Fibroblast of skin of right biceps (primary cell): ENCODE measurements at regions not wholly inside any gene's neighbourhood (a gene's known extent, or its start where the extent isn't known, plus 50 kb on each side); places are given as distances from the start of the nearest gene placed in this dataset.

ENCODE experiments used
- DNase-seq: peaks from one replicate; pipeline ENCODE4 v3.0.0-alpha.2; 2013

DNA sequence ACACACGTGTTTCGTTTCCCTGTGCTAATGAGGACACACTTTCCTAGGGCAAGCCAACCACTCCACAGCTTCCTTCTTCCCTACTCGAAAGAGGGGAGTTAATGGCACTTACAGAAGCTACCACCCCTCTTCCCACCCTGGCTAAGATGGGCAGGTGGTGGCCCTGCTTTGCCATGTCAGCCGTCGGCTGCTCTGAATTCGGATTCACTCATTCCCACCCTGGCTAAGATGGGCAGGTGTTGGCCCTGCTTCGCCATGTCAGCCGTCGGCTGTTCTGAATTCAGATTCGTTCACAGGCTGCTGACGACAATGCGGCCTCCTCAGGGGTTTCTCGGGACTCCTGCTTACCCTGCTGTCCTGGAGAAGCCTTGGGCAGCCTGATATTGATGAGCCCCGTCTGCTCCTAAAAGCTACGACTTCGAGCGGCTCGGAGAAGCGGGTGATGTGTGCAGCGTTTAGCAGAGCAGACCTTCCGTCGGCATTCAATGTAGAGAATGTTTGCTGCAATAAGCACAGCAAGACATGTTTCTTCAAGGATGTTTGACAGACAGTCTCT lies 56.2 kb upstream of the PPP2R2D start:
- no peak for DNase-seq

DNA sequence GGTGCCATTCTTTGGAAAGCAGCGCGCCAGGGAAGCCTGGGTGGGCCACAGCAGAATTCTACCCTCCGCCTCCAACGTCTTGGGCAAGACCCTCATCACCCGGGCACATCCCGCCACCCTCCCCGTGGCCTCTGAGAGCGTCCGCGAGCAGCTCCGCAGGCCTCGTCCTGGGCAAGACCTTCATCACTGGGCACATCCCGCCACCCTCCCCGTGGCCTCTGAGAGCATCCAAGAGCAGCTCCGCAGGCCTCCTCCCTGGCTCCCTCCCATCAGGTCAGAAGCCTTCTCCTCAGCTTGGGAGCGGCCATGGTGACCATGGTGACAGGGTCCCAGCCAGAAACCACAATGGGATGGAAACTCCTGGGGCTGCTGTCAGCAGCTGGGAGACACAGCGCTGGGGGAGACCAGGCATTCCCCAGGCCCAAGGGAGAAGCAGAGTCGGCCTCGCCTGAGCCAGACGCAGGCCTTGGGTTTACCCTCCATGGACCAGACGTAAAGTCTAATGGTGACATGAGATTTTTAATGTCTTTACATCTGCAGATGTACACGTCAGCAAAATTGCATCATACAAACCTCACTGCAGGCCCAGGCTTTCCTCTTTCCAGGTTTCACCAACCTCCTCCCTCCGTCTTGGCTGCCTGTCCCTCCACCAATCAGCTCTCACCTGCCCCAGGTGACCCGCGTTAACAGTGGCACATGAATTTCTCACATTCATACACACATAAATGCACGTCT lies 55.1 kb upstream of the PPP2R2D start:
- no peak for DNase-seq

GRCh38 chr10:131846240-131847101 lies 54.3 kb upstream of the PPP2R2D start:
- DNase-seq: no peak

- DNase-seq: no peak
Observed at GRCh38 chr10:131847241-131847783, 53.5 kb upstream of the PPP2R2D start.

- DNase-seq: no peak
Observed at GRCh38 chr10:131848296-131848695, 52.5 kb upstream of the PPP2R2D start.

GRCh38 chr10:131848741-131849590 lies 51.8 kb upstream of the PPP2R2D start:
- no peak for DNase-seq

DNA sequence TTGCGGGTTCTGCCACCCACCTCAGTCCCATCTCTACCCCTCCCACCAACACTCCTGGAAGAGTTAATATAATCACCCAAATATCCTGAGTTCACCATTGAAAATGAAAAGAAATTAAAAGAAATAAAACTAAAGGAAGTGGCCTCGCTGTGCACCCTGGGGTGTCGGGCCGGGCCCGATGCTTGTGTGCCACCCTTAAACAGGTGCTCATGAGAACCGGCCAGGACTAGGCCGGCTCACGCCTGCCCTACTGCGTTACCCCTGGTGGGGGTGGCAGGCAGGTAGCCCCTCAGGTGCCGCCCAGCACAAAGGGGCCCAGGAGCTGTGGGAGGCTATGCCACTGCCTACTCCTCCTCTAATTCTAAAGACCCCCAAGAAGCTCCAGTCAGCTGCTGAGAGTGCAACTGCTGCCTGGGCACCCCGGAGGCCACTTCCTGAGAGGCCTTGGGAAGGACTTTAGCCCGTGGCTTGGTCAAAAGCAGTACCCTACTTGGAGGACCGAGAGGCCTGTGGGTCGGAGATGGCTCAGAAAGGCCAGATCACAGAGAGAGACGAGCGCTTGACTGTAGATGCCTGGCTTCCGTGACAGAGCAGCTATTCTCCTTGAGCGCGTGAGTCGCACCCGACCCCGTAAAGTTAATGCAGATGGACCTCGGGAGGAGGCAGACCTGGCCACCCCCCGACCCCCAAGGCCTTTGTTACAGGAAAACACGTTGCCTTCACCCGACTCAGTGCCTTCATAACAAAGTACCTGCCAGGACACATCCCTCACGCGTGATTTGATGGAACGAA lies 51.0 kb upstream of the PPP2R2D start:
- DNase-seq: no peak

GRCh38 chr10:131850383-131850870 lies 50.4 kb upstream of the PPP2R2D start:
- peak; percentile 4 for DNase-seq
